ENCODE measurements at regions not wholly inside any gene's neighbourhood (a gene's known extent, or its start where the extent isn't known, plus 50 kb on each side); places are given as distances from the start of the nearest gene placed in this dataset.

- no peak for TF ChIP-seq CTCF (IDR thresholded peaks at IDR 0.05)
- TF ChIP-seq POLR2A (IDR thresholded peaks at IDR 0.05) = no peak
These were observed 64.2 kb upstream of the TNRC6C start for GRCh38 chr17:77894126-77894956.

Data from transverse colon (tissue), 3 donors.